ENCODE measurements at regions not wholly inside any gene's neighbourhood (a gene's known extent, or its start where the extent isn't known, plus 50 kb on each side); places are given as distances from the start of the nearest gene placed in this dataset.
"Not testable (repeated sequence)": the region's sequence is repeated elsewhere in the genome, so short reads cannot be mapped to it uniquely, and the experiment has no call there.

GRCh38 chr2:16390561-16390960 lies 275.1 kb downstream of the CYRIA start:
- DNase-seq = no peak

GRCh38 chr2:16389611-16390010 lies 276.0 kb downstream of the CYRIA start:
- DNase-seq = no peak

- not testable (repeated sequence) for DNase-seq
Measured at GRCh38 chr2:16388199-16388830, 277.3 kb downstream of the CYRIA start.

GRCh38 chr2:16387461-16387984 lies 278.1 kb downstream of the CYRIA start:
- DNase-seq = no peak

- DNase-seq = peak; percentile 16
Measured at GRCh38 chr2:16386431-16386830, 279.2 kb downstream of the CYRIA start.

GRCh38 chr2:16386031-16386430 lies 279.6 kb downstream of the CYRIA start:
- peak; percentile 58 for DNase-seq

- no peak for DNase-seq
Measured at GRCh38 chr2:16385341-16385740, 280.3 kb downstream of the CYRIA start.

- no peak for DNase-seq
Measured at GRCh38 chr2:16383411-16383810, 282.2 kb downstream of the CYRIA start.

GRCh38 chr2:16382451-16382850 lies 283.2 kb downstream of the CYRIA start:
- no peak for DNase-seq

GRCh38 chr2:16381511-16381910 lies 284.1 kb downstream of the CYRIA start:
- no peak for DNase-seq

- not testable (repeated sequence) for DNase-seq
Measured at GRCh38 chr2:16379901-16380300, 285.7 kb downstream of the CYRIA start.

GRCh38 chr2:16379061-16379460 lies 286.6 kb downstream of the CYRIA start:
- DNase-seq = not testable (repeated sequence)

GRCh38 chr2:16378031-16378430 lies 287.6 kb downstream of the CYRIA start:
- no peak for DNase-seq

GRCh38 chr2:16375981-16376380 lies 289.7 kb downstream of the CYRIA start:
- no peak for DNase-seq

- DNase-seq = no peak
Measured at GRCh38 chr2:16375351-16375750, 290.3 kb downstream of the CYRIA start.

GRCh38 chr2:16374671-16375070 lies 291.0 kb downstream of the CYRIA start:
- DNase-seq = no peak

GRCh38 chr2:16373341-16373740 lies 292.3 kb downstream of the CYRIA start:
- no peak for DNase-seq

GRCh38 chr2:16371751-16372150 lies 293.9 kb downstream of the CYRIA start:
- DNase-seq = no peak

GRCh38 chr2:16368951-16369350 lies 296.7 kb downstream of the CYRIA start:
- no peak for DNase-seq

GRCh38 chr2:16368328-16368727 lies 297.3 kb downstream of the CYRIA start:
- no peak for DNase-seq

- no peak for DNase-seq
Measured at GRCh38 chr2:16365366-16365765, 300.3 kb downstream of the CYRIA start.

- no peak for DNase-seq
Measured at GRCh38 chr2:16363581-16363980, 302.1 kb downstream of the CYRIA start.

GRCh38 chr2:16362611-16363010 lies 303.0 kb downstream of the CYRIA start:
- no peak for DNase-seq

- no peak for DNase-seq
Measured at GRCh38 chr2:16361261-16361995, 304.2 kb downstream of the CYRIA start.

All from NCI-H1105 (cell line).